ENCODE measurements at regions not wholly inside any gene's neighbourhood (a gene's known extent, or its start where the extent isn't known, plus 50 kb on each side); places are given as distances from the start of the nearest gene placed in this dataset.

DNA sequence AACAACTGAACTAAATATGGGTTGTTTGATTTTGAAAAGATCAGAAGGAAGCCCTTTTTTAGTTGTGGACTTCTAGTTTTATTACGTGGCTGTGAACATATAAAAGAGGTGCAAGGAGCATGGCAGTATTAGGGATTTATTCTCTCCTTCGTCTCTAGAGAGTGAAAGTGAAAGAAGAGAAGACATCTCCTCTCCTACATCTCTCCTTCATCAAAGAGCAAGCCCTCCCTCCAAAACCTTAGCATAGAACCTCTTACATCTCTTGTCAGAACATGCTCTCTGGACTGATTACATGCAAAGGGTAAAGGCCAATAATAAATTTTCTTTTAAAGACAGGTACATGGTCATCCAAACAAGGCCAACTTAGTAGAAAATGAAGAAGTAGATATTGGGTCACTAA is 184.3 kb upstream of the IRX1 start:
- POLR2A ChIA-PET, result no interaction called here
- Histone ChIP-seq H3K9ac (no peak overlapping the region), H3K36me3 (replicated peaks in 1 of 2; ENCODE audit: control insufficient read depth in 1 of 2, insufficient read depth in 2 of 2, low read length in 1 of 2) (no peaks in the 10 kb centered on the region), H3K79me2 (ENCODE audit: insufficient read depth) (no peaks in the 10 kb centered on the region), H3K4me1 (ENCODE audit: control insufficient read depth in 1 of 2, insufficient read depth in 2 of 2, low read depth in 1 of 2, low read length in 1 of 2) (no peaks in the 10 kb centered on the region), H3K27me3 (ENCODE audit: insufficient read depth) (no peaks in the 10 kb centered on the region), H3K27ac (ENCODE audit: low read depth in 2 of 2, low read length in 1 of 2) (no peak overlapping the region), H4K20me1 (ENCODE audit: insufficient read depth) (no peaks in the 10 kb centered on the region), H3K4me3 (ENCODE audit: low read depth in 2 of 2, low read length in 1 of 2) (no peak overlapping the region), H2AFZ (ENCODE audit: low read depth) (no peak overlapping the region), H3F3A (replicated peaks; ENCODE audit: insufficient read depth) (no peaks in the 10 kb centered on the region), H3K9me3 (no peaks in the 10 kb centered on the region), H3K4me2 (no peak overlapping the region), H3K9me2 (no peaks in the 10 kb centered on the region)
- WGBS (ENCODE audit: low lambda C conversion rate), result 0% methylated on average over 2 of the region's 2 CpGs
- no peak for TF ChIP-seq TEAD4 (IDR thresholded peaks at IDR 0.05; ENCODE audit: borderline replicate concordance, insufficient read depth)
- TF ChIP-seq GATA2 (CRISPR knock-in tag; IDR thresholded peaks at IDR 0.05), result no peak
- TF ChIP-seq, protein P1, sequence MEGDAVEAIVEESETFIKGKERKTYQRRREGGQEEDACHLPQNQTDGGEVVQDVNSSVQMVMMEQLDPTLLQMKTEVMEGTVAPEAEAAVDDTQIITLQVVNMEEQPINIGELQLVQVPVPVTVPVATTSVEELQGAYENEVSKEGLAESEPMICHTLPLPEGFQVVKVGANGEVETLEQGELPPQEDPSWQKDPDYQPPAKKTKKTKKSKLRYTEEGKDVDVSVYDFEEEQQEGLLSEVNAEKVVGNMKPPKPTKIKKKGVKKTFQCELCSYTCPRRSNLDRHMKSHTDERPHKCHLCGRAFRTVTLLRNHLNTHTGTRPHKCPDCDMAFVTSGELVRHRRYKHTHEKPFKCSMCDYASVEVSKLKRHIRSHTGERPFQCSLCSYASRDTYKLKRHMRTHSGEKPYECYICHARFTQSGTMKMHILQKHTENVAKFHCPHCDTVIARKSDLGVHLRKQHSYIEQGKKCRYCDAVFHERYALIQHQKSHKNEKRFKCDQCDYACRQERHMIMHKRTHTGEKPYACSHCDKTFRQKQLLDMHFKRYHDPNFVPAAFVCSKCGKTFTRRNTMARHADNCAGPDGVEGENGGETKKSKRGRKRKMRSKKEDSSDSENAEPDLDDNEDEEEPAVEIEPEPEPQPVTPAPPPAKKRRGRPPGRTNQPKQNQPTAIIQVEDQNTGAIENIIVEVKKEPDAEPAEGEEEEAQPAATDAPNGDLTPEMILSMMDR (IDR thresholded peaks at IDR 0.05), result no peak
- no peak for TF ChIP-seq RFX5 (IDR thresholded peaks at IDR 0.05; ENCODE audit: low read length)
- TF ChIP-seq, protein P2, sequence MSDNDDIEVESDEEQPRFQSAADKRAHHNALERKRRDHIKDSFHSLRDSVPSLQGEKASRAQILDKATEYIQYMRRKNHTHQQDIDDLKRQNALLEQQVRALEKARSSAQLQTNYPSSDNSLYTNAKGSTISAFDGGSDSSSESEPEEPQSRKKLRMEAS (IDR thresholded peaks at IDR 0.05; ENCODE audit: low read depth), result no peak
- no peak for TF ChIP-seq FOSL2 (IDR thresholded peaks at IDR 0.05; ENCODE audit: borderline replicate concordance, low read depth)
- no peak for TF ChIP-seq MXI1 (IDR thresholded peaks at IDR 0.05; ENCODE audit: low read depth, low read length)
- no peak for TF ChIP-seq NRF1 (IDR thresholded peaks at IDR 0.05; ENCODE audit: low read depth, low read length)
- no peak for TF ChIP-seq JUND (IDR thresholded peaks at IDR 0.05)
- no peak for TF ChIP-seq FOXJ3 (CRISPR knock-in tag; IDR thresholded peaks at IDR 0.05)
- TF ChIP-seq NFIC (IDR thresholded peaks at IDR 0.05; ENCODE audit: borderline replicate concordance), result no peak
- TF ChIP-seq YY1 (IDR thresholded peaks at IDR 0.05; ENCODE audit: low read depth), result no peak
- no peak for TF ChIP-seq SMC3 (IDR thresholded peaks at IDR 0.05; ENCODE audit: low read depth, low read length)
- no peak for TF ChIP-seq SIN3A (IDR thresholded peaks at IDR 0.05; ENCODE audit: borderline replicate concordance, low read depth, low read length)
- TF ChIP-seq RCOR1 (IDR thresholded peaks at IDR 0.05; ENCODE audit: low read length), result no peak
- TF ChIP-seq TCF12 (IDR thresholded peaks at IDR 0.05), result no peak
- TF ChIP-seq EP300 (IDR thresholded peaks at IDR 0.05; ENCODE audit: borderline replicate concordance in 1 of 2, low read depth in 1 of 2, low read length in 1 of 2), result no peak
- TF ChIP-seq, protein P3, sequence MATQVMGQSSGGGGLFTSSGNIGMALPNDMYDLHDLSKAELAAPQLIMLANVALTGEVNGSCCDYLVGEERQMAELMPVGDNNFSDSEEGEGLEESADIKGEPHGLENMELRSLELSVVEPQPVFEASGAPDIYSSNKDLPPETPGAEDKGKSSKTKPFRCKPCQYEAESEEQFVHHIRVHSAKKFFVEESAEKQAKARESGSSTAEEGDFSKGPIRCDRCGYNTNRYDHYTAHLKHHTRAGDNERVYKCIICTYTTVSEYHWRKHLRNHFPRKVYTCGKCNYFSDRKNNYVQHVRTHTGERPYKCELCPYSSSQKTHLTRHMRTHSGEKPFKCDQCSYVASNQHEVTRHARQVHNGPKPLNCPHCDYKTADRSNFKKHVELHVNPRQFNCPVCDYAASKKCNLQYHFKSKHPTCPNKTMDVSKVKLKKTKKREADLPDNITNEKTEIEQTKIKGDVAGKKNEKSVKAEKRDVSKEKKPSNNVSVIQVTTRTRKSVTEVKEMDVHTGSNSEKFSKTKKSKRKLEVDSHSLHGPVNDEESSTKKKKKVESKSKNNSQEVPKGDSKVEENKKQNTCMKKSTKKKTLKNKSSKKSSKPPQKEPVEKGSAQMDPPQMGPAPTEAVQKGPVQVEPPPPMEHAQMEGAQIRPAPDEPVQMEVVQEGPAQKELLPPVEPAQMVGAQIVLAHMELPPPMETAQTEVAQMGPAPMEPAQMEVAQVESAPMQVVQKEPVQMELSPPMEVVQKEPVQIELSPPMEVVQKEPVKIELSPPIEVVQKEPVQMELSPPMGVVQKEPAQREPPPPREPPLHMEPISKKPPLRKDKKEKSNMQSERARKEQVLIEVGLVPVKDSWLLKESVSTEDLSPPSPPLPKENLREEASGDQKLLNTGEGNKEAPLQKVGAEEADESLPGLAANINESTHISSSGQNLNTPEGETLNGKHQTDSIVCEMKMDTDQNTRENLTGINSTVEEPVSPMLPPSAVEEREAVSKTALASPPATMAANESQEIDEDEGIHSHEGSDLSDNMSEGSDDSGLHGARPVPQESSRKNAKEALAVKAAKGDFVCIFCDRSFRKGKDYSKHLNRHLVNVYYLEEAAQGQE (IDR thresholded peaks at IDR 0.05; ENCODE audit: low read depth, low read length), result no peak
- CTCF ChIA-PET, result no interaction called here
- DNase-seq, result no peak
